NCI-H2171 (cell line): ENCODE measurements at regions not wholly inside any gene's neighbourhood (a gene's known extent, or its start where the extent isn't known, plus 50 kb on each side); places are given as distances from the start of the nearest gene placed in this dataset.

Experiments used
- DNase-seq: peaks from one replicate; lab custom pipeline; 2025; lab: John Stamatoyannopoulos, UW

DNA sequence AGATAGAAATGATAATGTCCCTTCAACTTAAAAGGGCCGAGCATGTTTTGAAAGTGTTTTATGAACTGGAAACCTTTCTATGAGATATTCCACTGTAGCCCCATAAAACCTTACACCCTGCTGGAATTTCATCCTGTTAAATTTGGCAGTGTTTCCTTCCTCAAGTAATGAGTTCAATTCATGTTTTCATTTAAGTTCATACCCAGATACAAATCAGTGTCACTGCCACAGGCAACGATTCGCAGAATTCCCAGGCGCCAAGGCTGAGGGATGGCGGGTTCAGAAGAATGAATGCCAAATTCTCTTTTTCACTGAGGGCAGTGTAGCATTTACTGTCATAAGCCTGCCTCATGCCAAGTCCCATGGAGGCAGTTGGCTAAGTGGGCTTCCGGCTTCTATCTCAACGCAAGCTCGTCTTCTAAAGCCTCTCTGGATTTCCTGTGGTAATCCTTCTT is 511.8 kb upstream of the ID4 start:
- DNase-seq = no peak

DNA sequence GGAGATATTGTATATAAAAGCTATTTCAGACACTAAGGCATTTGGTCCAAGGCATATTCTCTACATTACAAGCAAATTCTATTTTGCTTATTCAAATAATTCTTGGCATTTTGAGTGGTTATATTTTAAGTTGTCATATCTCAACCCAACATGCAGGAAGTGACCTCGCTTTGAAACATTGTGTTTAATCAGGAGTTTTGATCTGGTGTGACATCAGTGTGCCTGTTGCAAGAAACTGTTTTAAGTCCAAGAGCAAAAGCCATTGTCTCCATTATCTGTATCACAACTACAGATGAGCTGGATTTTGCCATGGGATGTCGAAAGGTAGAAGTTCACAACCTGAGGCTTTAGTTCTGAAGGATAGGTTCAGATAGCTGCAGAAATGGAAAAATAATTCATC is 509.9 kb upstream of the ID4 start:
- no peak for DNase-seq

DNA sequence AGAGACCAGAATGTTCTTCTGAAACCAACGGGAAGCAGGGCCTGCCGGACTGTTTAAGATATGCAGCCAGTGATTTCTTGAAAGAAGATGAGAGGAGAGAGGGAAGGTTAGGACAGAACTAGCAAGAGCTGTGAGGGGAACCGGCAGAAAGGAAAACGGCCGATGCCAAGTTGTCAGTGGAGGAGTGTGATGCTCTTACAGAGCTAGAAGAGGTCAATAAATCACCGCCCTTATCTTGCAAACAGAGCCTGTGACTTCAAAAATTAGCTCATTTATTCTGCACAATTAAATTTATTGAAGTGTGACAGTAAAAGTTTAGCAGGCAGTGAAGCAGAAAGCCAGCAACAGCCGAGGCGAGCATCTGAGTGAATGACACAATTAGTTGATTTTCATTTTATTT is 509.5 kb upstream of the ID4 start:
- no peak for DNase-seq

DNA sequence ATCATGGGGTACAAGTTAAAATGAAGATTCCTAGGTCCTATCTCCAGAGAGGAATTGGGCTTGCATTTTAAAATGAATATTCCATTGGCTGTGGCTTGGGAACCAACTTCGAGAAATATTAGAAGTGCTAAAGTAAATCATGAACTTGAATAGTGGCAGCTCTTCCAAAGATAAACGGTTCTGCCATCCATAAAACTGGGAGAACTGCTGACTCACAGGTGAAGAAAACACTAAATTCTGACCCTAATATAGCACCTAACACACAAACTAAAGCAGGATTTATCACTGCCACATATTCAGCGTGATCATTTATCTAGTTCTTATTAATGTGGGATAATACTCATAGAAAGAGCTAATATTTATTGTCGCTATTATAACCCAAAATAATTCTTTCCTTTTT is 508.1 kb upstream of the ID4 start:
- no peak for DNase-seq

DNA sequence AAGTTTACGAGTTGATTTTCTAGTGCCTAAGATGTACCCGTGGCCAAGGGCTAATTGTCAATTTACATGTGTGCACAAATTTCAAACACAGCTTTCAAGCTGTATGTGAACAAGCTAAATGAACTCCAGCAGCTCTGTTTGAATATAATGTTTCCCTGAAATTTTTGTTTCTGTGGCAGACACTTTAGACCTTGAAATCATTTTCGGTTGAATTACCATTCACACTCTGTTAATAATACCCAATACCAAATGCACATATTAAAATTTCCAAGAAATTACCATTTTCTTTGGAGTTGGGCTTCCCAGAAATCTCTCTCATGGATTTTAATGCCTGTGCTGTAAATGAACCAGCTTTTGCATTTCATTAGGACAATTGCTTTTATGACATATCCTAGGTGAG is 506.1 kb upstream of the ID4 start:
- no peak for DNase-seq

DNA sequence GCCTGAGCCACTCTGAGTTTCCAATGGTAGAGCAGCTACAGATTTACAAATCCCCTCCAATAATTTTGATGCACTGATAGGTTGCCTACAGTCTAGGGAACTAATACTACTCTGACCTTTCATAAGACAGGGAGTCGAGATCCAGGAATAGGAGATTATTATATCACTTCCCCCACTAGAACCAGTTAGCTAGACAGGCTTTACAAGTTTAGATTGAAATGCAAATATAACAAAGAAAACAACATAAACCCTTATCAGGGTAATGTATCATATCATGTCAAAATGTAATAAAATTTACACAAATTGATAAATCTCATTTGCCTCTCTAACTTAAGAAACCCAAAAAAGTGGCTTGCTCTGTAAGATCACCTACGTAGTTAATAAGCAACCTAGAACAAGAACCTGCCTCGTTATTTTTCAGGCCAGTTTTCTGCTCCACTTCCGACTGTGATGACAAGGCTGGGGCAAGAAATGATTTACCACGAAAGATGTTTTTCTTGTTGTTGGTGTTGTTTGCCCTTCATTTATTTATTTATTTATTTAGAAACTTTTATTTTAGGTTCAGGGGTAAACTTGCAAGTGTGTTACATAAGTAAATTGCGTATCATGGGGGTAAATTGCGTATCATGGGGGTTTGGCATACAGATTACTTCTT is 504.2 kb upstream of the ID4 start:
- DNase-seq = no peak

DNA sequence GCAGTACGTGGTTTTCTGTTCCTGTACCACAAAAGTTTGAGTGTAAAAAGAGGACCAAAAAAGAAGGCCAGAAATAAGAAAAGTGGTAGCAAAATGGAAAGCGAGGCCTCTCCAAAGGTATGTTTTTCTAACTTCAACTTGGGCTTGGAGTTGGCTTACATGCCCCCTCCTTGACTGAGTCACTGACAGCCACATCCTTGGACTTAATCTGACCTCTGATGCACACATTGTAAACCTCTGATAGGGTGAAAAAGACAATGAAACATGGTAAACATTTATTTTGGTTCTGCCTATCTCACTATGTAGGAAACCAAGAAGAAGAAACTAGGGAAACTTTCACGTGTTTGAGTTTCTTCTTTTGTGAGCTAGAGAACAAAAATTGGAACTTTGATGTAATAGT is 503.2 kb upstream of the ID4 start:
- no peak for DNase-seq

DNA sequence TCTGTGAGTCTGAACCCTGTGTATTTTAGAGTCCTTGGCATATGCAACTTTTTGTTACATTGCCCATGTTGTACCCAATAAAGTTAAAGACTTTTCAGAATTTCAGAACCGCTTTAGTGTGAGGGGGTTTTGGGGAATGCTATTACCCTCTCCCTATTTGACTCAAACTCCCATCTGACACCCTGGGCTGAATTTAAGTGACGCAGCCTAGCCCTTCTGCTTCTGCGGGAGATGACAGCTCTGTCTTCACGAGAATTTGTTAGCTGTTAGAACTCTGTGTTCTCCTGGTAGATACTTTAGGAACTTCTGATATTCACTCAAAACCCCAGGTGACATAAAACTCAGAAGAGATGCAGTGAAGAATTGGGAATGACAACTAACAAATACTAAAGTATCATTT is 500.6 kb upstream of the ID4 start:
- DNase-seq = no peak

DNA sequence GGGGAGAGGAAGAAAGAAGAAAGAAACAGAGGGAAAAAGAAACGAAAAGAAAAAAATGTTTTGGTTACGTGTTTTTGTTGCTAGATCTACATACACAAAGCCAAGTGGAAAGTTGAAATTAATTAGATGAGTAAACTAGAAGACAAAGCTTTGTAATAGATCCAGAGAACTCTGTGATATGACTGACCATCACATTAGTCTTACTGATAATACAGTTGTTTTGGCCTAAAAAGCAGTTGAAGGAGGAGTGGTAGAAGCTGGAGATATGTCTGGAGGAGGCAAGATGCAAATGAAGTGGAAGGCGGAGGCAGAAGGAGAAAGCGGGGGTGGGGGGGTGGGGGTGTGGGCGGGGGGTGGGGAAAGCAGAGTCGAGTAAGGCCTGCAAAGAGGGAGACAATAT is 500.1 kb upstream of the ID4 start:
- no peak for DNase-seq

DNA sequence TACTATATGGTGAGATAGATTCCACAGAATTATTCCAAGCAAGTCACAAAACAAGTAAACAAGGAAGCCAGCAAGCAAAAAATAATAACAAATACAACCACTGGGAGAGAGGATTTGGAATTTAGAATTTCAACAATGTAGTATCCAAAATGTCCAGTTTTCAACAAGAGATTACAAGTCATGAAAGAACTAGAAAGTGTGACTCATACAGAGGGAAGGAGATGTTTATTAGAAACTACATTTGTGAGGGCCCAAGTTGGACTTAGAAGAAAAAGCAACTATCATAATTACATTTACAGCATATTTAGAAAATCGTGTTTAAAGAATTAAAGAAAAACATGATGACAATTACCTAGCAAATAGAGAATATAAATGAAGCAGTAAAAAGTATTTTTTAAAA is 494.6 kb upstream of the ID4 start:
- no peak for DNase-seq

DNA sequence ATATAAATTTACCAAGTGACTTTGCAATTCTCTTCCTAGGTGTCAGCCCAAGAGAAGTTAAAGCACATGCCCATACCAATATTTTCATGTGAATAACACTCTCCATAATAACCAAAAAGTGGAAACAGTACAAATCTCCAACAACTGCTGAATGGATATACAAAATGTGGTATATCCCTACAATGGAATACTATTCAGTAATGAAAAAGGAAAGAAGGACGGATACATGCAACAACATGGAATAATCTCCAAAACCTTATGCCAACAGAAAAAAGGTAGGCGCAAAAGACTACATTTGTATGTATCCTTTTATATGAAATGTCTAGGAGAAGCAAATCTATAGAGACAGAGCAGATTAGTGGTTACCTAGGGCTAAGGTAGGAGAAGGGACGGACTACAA is 487.7 kb upstream of the ID4 start:
- no peak for DNase-seq

DNA sequence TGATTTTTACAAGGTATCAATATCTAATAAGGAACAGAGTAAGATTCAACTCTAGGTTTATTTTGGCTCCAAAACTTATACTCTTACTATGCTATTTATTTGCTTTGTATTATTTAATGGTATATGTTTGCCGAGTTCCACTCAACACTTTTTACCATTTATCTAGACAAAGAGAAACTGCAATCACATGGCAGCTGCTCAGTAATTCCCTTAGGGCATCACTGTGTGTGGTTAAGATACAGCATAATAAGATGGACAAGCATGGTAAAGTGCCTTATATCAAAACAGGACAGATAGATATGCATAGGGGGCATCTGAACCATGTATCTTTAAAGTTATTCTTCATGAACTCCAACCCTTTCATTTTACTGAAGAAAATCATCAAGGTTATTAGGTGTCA is 483.0 kb upstream of the ID4 start:
- no peak for DNase-seq

DNA sequence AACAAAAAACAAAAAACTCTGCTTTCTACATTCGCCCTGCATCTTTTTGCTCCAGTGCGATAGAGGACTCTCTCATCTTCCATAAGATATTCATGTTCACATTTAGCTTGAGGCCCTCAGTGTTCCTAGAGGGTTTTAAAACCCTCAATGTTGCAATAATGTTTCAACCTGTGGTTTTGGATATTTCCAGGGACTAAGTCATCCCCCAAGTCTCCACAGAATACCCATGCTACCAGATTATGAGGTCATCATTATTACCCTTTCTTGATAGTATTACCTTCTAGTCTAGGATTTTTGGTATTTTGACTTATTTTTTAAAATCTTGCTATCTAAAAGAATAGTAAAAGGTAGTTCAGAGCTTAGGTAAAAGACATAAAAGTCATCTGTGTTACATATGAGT is 480.5 kb upstream of the ID4 start:
- no peak for DNase-seq

DNA sequence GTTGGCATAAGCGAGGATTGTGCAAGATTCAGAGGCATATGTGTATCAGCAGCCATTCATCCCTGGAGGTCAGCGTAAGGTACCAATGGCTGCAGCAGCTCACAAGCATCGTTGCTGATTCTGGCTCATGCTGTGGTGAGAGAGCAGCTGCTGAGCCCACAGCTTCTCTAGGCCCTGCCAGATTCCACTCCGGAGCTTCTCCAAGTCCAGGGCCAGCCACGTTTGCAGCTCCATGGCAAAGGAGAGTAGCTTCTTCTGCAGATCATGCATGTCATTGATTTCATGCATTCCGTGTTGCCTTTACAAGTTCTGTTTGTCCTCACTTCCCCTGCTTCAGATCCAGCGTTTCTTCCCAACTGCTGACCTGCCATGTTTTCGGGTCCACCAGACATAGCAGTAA is 474.8 kb upstream of the ID4 start:
- DNase-seq = no peak

DNA sequence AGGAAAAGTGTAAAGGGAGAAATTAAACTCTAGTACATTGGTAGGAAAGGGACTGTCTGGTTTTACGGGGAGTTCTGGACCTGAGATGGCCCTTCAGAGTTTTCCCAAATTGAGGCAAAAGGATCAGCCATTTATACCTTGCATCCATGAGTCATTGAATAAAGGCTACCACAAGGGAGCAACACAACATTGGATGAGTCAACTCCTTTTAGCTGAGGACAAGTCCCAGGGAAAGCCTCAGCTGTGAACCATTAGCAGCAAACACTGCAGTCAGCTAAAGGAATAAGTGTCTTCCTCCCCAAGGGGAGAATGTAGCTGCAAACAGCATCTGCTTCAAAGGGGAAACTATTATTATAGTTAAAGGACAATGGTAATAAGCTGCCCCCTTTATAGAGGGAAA is 468.7 kb upstream of the ID4 start:
- no peak for DNase-seq

DNA sequence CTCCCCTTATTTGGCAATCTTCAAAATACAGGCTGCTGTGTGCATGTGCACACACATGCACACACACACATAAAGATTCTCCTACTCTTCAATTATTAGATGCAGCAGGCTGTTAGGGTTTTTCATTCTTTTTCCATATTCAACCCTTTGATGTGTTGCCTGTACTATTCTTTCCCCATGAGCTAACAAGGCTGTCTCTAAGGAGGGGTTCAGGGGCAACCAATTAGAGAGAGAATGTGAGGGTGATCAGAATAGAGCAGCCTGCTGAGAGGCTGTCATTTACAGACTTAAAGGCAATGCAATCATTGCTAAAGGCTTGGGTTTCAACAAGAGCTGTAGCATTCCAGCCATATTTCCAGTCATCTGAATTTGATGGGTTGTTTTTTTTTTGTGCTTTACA is 467.4 kb upstream of the ID4 start:
- DNase-seq = no peak

DNA sequence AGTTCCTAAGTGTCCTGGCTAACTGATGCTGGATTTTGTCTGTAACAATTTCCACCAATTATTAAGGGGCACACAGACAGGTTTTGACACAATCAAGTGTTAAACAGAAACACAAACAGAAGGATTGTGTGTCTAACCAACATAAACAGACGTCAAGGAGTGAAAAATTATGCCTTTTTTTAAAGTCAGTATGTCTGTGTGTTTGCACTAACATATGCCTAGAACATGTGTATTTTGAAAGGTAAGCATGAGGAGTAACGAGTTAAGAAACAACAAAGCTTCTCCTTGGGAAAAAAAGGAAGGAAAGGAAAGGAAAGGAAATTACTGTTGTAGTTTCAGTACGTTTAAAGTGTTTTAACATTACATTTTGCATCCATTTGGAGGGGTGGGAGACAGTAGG is 466.3 kb upstream of the ID4 start:
- no peak for DNase-seq

DNA sequence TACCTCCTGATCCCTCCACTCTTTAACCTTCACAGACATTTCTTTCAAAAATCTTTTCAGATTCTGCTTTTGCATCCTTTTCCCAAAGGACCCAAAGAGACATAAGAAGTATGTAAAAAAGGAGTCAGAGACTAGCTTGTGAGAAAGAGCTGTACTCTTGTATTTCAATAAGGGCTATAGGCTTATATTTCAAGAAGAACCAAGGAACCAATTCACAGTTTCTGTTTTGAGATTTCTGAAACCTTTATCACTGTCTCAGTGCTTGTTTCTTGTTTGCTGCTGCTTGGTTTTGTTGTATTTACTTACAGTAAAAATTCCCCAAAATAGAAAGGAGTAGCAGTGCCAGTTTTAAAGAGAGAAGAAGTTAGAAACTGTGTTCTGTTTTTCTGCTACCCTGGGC is 461.6 kb upstream of the ID4 start:
- DNase-seq = no peak

DNA sequence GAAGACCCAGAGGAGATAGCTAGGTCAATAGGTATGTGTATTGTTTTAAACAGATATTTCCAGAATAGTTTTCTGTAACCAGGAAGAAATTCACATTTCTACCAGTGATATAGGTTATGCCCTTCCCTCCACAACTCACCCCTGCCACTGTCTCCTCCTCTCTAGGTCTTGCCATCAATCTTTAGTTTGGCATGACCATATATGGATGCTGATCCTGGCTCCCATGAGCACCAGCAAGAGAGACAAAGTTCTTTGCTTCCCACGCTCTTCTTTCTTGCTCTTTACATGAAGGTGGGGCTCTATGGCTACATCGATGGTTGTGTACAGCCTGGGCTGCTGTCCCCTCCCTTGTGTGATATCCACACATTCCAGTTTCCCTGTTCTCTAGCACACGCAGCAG is 459.4 kb upstream of the ID4 start:
- DNase-seq = no peak

DNA sequence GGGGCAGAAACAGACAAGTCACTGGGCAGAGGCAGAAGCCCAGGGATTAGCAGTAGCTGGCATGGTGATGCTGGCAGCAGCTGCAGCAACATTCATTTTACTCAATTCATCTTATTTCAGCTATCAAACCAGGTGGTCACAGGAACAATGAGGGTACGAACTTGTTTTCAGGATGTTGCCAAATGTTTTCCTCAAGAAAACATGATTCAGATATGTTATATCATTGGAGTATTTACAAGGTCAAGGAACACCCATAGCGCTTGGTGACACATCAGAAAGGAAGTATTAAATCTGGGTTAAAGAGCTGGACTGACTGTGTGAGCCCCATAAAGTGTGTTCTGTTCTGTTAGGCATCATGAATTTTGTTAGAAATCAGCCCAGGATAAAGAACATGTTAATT is 456.9 kb upstream of the ID4 start:
- no peak for DNase-seq

DNA sequence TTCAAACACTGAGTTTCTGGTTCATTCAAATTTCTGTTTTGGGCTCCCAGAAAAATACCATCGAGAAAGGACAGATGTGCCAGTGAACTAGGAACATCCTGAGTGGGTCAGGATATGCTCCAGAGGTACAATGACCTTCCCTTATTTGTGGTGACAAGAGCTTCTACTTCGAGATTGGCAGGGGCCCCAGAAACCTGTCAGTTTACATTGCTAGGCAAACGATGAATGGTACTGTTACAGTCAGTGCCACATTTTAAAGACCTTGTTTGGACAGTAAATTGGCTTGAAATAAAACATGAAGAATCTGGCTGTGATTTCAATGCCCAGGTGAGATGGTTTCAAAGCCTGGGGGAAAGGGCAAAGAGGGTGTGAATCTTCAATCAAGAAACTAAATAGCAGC is 454.5 kb upstream of the ID4 start:
- no peak for DNase-seq

DNA sequence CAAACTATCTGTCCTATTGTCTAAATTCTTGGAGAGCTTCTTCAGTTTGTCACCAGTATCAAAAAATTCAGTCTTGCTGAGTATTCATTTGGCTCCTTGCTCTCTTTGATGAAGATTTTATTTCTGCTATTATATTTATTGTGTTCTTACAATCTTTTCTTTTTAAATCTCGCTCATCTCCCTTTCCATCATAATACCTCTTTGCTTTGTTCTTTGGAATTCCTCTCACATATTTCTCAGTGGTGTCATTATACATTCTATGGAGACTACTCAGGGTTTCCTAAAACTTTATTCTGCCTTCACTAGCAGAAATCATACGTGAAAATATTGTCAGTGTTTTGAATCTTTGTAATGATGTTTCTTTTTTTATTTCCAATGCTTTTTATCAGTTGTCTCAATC is 445.2 kb upstream of the ID4 start:
- no peak for DNase-seq

DNA sequence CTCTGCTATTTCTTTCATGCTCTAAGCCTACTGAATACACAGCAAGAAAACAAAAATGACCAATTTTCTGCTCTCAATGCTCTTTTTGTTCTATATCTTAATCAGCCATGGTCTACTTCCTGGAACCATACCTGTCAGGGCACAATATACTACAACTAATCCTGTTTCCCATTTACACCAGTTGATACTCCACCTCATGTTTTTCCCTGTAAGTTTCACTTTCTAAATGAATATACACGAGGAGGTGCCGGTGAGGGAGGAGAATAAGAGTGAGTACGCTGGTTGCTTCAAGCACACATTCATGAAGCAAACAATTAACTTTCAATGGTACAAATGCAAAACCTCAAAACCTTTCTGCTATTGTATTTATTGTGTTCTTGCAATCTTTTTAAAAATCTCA is 443.1 kb upstream of the ID4 start:
- DNase-seq = no peak

DNA sequence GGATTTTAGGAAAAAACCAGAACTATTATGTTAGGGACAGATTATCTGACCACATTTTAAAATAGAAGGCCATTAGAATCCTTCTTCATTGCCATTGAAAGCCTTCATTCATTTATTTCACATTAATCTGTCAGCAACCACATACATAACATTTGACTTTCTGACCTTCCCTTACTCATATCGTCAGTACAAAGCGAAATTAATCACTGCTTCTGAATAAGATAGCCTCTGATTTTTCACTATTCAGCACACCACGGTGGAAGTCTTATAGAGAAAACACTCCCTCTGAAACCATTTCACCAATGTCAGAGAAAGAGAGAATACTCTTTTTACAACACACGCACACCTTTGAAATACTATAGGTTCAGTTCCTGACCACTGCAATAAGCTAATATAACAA is 442.5 kb upstream of the ID4 start:
- no peak for DNase-seq

DNA sequence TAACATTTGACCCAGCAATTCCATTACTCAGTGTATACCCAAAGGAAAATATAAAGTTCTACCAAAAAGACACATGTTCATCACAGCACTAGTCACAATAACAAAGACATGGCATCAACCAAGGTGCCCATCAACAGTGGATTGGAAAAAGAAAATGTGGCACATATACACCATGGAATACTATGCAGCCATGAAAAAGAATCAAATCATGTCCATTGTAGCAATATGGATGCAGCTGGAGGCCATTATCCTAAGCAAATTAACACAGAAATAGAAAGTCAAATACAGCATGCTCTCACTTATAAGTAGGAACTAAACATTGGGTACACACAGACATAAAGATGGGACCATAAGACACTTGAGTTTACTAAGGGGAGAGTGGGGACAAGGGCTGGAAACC is 441.9 kb upstream of the ID4 start:
- DNase-seq = no peak
